CD4-positive, alpha-beta T cell treated with Interferon alpha-2 for 1 hour (primary cell): ENCODE measurements at regions not wholly inside any gene's neighbourhood (a gene's known extent, or its start where the extent isn't known, plus 50 kb on each side); places are given as distances from the start of the nearest gene placed in this dataset.

Source experiments
- DNase-seq, 2 donors: peaks; one replicate each; pipeline ENCODE4 v3.0.0-alpha.2; 2020 to 2022

- DNase-seq = no peak
Observed at GRCh38 chr1:201711811-201712210, 117.1 kb upstream of the IPO9 start.

DNA sequence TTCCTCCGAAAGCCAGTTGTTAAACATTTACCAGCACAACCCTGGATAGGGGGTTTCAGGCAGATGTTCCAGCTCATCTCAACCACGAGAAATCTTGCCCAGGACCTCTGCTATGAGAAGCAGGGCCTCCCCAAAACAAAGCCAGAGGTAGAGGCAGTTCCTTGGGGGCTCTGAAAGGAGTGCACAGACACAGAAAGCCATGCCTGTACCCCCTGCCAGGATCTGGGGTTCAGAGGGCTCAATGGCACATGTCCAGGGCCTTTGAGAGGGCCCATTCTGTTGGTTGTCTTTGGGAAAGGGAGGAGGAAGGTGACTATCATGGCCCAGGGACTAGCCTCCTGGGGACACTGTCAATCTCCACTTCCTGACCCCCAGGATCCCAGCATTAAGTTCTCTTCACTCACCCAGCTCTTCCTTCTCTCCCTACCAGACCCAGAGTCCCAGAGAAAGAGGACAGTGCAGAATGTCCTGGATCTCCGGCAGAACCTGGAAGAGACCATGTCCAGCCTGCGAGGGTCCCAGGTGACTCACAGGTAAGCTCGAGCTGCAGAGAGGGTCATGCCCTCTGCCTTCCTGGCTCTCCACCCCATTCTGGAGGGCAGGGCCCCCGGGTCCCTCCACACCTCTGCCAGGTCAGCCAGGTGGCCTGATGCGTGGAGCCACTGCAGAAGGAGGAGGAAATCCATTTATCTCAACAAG lies 116.4 kb upstream of the IPO9 start:
- DNase-seq = no peak

GRCh38 chr1:201713086-201713810 lies 115.7 kb upstream of the IPO9 start:
- peak in 1 of 2 donors; percentile 69 for DNase-seq

DNA sequence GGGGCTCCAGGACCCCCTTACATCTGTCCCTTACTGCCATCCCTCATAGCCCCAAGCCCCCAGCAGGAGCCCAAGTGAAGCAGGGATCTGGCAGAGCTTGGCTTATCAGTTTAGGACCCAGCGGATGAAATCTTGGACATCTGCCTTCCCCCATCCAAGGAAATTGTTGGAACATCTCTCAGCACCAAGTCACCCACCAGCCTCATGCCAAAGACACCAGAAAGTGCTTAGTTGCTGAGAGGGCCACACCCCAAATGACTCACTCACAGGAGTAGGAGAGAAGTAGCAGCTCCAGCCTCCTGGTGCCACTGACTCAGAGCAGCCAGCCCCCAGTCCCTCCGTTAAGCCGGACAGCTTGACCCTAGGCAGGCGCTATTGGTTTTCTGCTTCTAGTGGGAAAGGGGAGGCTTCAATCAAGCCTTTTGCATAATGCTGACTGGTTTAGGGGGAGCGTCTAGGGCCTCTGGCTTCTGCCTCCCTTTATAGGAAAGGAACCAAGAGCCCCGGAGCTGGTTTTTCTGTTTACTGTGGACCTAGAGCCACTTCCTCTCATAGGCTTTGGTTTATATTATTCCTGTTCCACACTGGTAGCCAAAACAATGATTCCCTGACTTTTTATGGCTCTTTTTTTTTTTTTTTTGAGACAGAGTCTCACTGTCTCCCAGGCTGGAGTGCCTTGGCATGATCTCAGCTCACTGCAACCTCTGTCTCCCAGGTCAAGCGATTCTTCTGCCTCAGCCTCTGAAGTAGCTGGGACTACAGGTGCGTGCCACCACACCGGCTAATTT lies 114.2 kb upstream of the IPO9 start:
- peak in 1 of 2 donors; percentile 73 for DNase-seq

- no peak for DNase-seq
Observed at GRCh38 chr1:201715351-201715750, 113.6 kb upstream of the IPO9 start.

- DNase-seq = peak; percentile 17 to 61
Observed at GRCh38 chr1:201715801-201716741, 112.9 kb upstream of the IPO9 start.

DNA sequence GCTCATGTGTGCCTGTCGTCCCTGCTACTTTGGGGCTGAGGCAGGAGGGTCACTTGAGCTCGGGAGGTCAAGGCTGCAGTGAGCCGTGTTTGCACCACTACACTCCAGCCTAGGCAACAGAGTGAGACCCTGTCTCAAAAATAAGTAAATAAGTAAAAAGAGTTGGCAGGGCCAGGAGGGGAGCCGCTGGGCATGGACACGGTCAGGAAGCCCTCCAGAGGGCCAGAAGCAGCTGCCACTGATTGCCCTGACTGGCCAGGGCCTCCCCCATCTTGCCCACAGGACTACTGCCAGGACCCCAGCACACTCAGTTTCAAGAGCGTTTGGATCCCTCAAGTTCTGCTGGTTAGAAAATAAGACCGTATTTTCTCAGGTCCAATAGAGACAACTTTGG lies 112.2 kb upstream of the IPO9 start:
- DNase-seq = no peak

DNA sequence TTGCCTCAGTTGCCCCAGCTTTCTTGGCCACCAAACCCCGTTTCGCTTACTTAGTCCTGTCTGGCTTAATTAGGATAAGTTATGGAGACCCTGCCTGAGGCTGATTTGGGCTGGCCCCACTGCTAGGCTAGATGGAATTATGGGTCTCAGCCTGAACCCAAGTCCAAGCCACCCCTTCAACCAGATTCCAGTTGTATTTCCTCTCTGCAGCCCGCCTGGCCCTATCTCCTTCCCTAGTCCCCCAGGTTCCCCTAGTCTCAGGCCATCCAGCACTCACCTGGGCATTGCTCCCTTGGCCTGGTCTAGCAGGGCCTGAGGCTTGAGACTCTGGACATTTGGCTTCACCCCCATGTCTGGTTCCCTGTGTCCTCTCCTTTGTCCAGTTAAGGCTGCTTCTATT lies 111.7 kb upstream of the IPO9 start:
- DNase-seq = no peak

DNA sequence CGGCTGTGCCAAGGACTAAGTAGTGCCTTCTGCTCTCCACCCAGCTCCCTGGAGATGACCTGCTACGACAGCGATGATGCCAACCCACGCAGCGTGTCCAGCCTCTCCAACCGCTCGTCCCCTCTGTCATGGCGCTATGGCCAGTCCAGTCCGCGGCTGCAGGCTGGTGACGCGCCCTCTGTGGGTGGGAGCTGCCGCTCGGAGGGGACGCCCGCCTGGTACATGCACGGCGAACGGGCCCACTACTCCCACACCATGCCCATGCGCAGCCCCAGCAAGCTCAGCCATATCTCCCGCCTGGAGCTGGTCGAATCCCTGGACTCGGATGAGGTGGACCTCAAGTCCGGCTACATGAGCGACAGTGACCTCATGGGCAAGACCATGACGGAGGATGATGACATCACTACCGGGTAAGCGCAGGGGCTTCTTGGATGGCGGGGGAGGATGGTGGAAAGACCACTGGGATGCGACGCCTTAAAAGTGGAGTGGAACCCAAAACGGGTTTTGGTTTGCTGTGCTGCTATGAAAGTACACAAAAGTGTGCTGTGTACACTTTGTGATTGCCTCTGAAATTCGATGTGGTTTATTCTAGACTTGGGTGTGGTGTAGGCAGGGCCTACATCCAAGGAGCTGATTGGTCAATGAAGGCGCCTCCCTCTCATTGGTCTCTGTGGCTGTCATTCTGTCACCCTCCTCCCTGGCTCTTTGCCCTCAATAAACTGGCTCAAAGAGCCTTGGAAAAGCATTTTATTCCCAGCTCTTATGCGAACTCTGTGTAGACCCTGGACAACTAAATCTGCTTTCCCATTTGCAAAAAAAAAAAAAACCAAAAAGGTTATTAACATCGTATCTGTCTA lies 110.4 kb upstream of the IPO9 start:
- DNase-seq = no peak

DNA sequence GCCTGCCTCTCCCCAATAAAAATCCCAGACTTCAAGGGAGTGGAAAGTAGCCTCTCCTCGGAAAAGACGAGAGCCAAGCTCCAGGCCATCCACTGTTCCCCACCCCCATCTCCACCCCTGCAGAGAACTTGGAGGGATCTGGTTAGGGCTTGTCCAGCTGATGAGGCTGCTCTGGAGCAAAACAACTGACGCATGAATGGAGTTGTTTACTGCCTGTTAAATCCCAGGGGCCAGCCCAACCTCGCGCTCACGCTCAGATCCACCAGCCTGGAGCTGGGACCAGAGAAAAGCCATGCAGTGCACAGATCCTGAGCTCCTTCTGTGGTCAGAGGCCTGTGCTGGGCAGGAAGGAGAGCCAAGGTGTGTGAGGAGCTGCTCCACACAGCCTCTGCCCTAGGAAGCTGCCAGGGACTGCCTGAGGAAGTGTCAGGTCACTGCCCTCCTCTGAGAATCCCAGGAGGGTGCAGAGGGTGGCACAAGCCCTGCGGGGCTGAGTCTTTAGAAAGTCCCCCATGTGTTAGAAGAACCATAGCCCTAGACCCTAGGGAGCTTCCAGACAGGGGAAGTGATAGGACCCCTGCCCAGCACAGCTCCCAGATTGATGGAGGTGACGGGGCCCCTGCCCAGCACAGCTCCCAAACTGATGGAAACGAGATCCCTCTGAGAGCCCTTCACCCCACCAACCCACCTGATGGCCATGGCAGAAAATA lies 109.0 kb upstream of the IPO9 start:
- DNase-seq = no peak

- no peak for DNase-seq
Observed at GRCh38 chr1:201720522-201720844, 108.5 kb upstream of the IPO9 start.

GRCh38 chr1:201721082-201722049 lies 107.6 kb upstream of the IPO9 start:
- no peak for DNase-seq

DNA sequence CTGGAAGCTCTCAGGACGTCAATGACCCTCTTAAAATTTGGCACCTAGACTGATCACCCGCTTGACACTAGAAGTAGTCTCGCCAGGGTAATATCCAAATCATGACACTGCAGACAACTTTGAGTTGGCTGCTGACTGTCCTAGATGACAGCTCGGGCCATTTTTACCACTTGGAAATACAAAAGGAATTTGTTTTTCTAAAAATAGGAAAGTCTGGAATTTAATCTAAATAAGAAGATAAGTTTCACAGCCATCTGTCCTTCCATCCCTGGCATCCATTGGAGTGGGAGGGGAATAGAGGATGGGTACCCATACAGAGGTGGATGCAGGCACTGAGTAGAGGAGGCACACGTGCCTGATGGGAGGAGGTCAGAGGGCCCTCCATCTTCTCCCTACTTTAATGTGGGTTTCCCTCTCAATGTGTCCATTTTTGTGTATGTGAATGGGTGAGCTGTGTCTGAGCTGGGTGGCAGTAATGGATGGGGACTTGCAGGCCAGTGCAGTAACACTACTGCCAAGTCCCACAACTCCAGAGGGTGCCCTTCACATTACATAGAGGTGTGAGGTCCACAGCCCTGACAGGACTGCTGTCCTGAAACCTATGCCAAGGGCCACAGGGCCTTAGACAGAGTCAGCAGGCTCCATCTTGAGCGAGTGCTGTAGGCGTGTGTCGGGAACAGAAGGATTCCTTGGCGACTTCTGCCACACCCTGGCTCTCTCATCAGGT lies 104.8 kb upstream of the IPO9 start:
- DNase-seq = no peak

DNA sequence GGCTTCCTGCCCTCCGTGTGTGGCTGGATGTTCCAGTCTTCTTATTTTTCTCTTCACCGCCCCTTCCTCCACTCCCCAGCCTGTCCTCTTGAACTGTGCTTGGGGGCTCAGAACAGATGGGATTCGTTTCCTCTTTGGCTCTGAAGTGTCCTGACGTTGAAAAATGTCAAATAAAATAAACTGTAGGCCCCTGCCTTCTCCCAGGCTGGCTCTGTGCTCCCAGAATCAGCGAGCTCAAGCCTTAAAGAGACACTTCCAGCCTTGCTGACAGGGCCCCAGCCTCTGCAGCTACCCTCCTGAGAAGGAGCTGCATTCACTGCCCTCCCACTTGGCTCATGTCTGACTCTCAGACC lies 104.2 kb upstream of the IPO9 start:
- DNase-seq = no peak

GRCh38 chr1:201726700-201727099 lies 102.3 kb upstream of the IPO9 start:
- DNase-seq = no peak

GRCh38 chr1:201728731-201729130 lies 100.2 kb upstream of the IPO9 start:
- no peak for DNase-seq

GRCh38 chr1:201729973-201730608 lies 98.9 kb upstream of the IPO9 start:
- DNase-seq = no peak

DNA sequence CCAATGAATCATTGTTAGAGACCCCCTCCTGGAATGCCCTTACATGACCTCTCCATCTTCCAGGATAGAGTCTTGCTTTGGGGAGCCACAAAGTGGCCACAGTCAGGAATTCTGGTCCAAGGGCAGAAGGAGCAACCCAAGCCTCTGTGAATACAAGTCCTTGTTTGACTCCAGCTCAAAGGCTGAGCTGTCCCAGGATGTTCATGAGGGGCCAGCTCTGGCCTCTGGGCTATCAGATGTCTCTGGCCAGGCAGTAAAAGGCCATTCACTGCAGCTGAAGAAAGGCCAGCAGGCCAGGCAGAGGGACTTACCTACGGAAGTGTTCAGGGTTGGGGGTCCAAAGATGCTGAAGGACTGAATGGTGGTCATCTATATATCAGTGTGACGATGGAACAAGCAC lies 98.3 kb upstream of the IPO9 start:
- DNase-seq = no peak

DNA sequence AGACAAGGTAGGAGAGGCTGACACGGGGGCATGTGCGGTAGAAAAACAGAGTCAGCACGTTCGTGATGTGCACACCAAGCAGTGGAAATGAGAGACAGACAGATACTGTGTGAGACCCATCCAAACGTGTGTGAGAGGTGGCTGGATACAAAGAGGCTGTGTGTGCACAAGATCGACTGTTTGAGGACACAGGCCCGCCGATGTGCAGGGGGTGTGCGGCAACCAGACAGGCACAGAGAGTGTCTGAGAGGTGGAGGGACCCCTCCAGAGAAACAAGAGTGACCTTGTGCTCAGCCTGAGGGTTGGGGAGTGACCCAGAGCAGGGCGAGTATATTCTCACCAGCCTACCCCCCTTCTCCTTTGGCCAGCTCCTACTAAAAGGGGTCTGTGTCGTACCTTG lies 97.8 kb upstream of the IPO9 start:
- DNase-seq = no peak
